ENCODE measurements at regions not wholly inside any gene's neighbourhood (a gene's known extent, or its start where the extent isn't known, plus 50 kb on each side); places are given as distances from the start of the nearest gene placed in this dataset.

DNA sequence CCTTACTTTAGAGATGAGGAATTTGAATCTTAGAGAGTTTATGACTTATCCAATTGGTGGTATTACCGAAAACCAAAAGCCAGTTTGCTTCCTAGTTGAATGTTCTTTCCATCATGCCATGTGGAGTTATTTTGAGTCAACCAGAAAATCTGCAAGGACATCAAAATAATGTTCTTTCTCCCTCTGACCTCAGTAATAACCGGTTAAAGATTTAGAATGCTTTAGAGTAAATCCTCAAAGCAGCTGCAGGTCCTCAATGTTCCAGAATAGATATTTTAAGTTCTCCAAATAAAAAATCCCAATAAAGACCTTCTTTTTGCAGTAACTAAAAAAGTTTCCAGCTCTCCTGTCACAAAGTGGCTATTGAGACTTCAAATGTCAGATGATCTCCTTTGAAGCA lies 396.6 kb downstream of the ADAMTS20 start:
- Histone ChIP-seq H3K4me1 (ENCODE audit: insufficient read depth, low read length) (no peaks in the 10 kb centered on the region), H3K27ac (ENCODE audit: low read depth, low read length) (no peak overlapping the region), H3K79me2 (ENCODE audit: insufficient read depth, low read length) (no peaks in the 10 kb centered on the region), H3K4me3 (ENCODE audit: insufficient read depth, low read depth, low read length) (no peak overlapping the region), H3K9ac (ENCODE audit: low read length) (no peak overlapping the region), H3K36me3 (ENCODE audit: insufficient read depth, low read length) (no peaks in the 10 kb centered on the region), H2AFZ (ENCODE audit: low read depth, low read length) (no peak overlapping the region), H3K27me3 (ENCODE audit: insufficient read depth, low read length) (no peaks in the 10 kb centered on the region), H3K9me3 (ENCODE audit: insufficient read depth, low read depth, low read length) (no peaks in the 10 kb centered on the region), H3K4me2 (ENCODE audit: low read length) (no peak overlapping the region), H4K20me1 (ENCODE audit: insufficient read depth, low read length) (no peaks in the 10 kb centered on the region)
- Mint-ChIP-seq H3K4me1 (ENCODE audit: low read depth, unreplicated experiment) (no peaks in the 10 kb centered on the region), H3K27me3 (ENCODE audit: low read depth, unreplicated experiment) (no peaks in the 10 kb centered on the region), H3K36me3 (ENCODE audit: low read depth, unreplicated experiment) (no peaks in the 10 kb centered on the region), H3K9me3 (ENCODE audit: unreplicated experiment) (no peaks in the 10 kb centered on the region), H3K4me3 (ENCODE audit: unreplicated experiment) (no peak overlapping the region), H3K27ac (ENCODE audit: unreplicated experiment) (no peak overlapping the region)
- FAIRE-seq (no peak), DNase-seq (ENCODE audit: low read depth) (no peak)
- no peak for TF ChIP-seq EZH2 (IDR thresholded peaks at IDR 0.05; ENCODE audit: insufficient read depth, low read length)
- TF ChIP-seq, protein P1, sequence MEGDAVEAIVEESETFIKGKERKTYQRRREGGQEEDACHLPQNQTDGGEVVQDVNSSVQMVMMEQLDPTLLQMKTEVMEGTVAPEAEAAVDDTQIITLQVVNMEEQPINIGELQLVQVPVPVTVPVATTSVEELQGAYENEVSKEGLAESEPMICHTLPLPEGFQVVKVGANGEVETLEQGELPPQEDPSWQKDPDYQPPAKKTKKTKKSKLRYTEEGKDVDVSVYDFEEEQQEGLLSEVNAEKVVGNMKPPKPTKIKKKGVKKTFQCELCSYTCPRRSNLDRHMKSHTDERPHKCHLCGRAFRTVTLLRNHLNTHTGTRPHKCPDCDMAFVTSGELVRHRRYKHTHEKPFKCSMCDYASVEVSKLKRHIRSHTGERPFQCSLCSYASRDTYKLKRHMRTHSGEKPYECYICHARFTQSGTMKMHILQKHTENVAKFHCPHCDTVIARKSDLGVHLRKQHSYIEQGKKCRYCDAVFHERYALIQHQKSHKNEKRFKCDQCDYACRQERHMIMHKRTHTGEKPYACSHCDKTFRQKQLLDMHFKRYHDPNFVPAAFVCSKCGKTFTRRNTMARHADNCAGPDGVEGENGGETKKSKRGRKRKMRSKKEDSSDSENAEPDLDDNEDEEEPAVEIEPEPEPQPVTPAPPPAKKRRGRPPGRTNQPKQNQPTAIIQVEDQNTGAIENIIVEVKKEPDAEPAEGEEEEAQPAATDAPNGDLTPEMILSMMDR (IDR thresholded peaks at IDR 0.05; ENCODE audit: insufficient read depth, low read depth, low read length): no peak

DNA sequence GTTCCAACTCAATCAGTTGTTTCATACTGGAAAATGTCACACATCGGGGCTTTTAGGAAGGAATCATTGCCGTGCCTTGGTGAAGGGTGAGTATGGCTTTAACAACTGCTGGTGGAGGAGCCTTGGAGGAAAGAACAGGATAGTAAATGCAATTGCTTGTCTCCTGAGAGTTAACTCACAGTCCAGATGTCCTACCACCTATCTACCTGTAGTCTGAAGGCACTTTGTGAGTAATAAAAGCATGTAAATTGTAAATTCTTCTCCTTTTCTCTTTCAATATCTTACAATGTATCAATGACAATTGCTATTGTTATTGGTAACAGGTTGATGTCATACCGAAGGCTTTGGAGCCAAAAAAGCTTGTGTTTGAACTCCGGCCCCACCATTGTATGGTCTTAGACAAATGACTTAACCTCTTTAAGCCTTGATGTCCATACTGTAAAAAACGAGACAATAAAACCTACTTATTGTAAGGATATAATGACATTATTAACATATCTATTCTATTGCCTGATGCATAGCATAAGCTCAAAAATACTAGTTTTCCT lies 397.4 kb downstream of the ADAMTS20 start:
- FAIRE-seq (no peak), DNase-seq (ENCODE audit: low read depth) (no peak)
- Histone ChIP-seq H3K4me1 (ENCODE audit: insufficient read depth, low read length) (no peaks in the 10 kb centered on the region), H3K27ac (ENCODE audit: low read depth, low read length) (no peak overlapping the region), H3K9me3 (ENCODE audit: insufficient read depth, low read depth, low read length) (no peaks in the 10 kb centered on the region), H3K36me3 (ENCODE audit: insufficient read depth, low read length) (no peaks in the 10 kb centered on the region), H3K27me3 (ENCODE audit: insufficient read depth, low read length) (no peaks in the 10 kb centered on the region), H3K79me2 (ENCODE audit: insufficient read depth, low read length) (no peaks in the 10 kb centered on the region), H3K4me2 (ENCODE audit: low read length) (no peak overlapping the region), H4K20me1 (ENCODE audit: insufficient read depth, low read length) (no peaks in the 10 kb centered on the region), H2AFZ (ENCODE audit: low read depth, low read length) (no peak overlapping the region), H3K4me3 (ENCODE audit: insufficient read depth, low read depth, low read length) (no peak overlapping the region), H3K9ac (ENCODE audit: low read length) (no peak overlapping the region)
- Mint-ChIP-seq H3K36me3 (ENCODE audit: low read depth, unreplicated experiment) (no peaks in the 10 kb centered on the region), H3K4me3 (ENCODE audit: unreplicated experiment) (no peak overlapping the region), H3K27ac (ENCODE audit: unreplicated experiment) (no peak overlapping the region), H3K9me3 (ENCODE audit: unreplicated experiment) (no peaks in the 10 kb centered on the region), H3K27me3 (ENCODE audit: low read depth, unreplicated experiment) (no peaks in the 10 kb centered on the region), H3K4me1 (ENCODE audit: low read depth, unreplicated experiment) (no peaks in the 10 kb centered on the region)
- no peak for TF ChIP-seq EZH2 (IDR thresholded peaks at IDR 0.05; ENCODE audit: insufficient read depth, low read length)
- TF ChIP-seq, protein P1 (IDR thresholded peaks at IDR 0.05; ENCODE audit: insufficient read depth, low read depth, low read length): no peak

DNA sequence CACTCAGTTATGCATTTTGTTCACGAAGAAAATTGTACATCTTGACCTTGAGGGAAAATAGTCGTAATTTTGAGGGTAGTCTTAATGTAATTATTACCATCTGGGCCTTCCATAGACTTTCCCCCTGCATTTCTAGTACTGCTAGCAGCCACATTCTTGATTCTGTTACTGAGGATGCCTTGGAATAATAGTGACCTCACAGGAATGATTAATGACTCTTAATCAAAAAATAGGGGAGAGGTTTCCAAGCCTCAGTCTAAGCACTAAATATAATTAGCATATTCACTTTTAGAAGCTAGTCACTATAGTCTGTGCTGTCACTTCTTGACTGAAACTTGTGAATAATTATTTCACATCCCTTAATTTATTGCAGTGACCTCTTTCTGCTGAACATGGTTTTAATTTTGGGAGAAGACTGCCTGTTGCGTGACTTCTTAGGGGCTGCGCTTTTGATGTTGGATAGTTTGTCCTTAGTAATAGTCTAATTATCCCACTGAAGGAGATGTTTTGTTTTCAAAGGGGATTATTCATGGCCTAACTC lies 400.5 kb downstream of the ADAMTS20 start:
- H3K4me3 ChIP-seq (ENCODE audit: insufficient read depth, low read depth, low read length): no peak overlapping the region
- H3K79me2 ChIP-seq (ENCODE audit: insufficient read depth, low read length): no peaks in the 10 kb centered on the region
- H3K9me3 ChIP-seq (ENCODE audit: insufficient read depth, low read depth, low read length): no peaks in the 10 kb centered on the region
- H3K36me3 ChIP-seq (ENCODE audit: insufficient read depth, low read length): no peaks in the 10 kb centered on the region
- DNase-seq (ENCODE audit: low read depth): peak; percentile 78
- Mint-ChIP-seq H3K4me3 (ENCODE audit: unreplicated experiment) (no peak overlapping the region), H3K4me1 (ENCODE audit: low read depth, unreplicated experiment) (no peaks in the 10 kb centered on the region), H3K9me3 (ENCODE audit: unreplicated experiment) (no peaks in the 10 kb centered on the region), H3K36me3 (ENCODE audit: low read depth, unreplicated experiment) (no peaks in the 10 kb centered on the region), H3K27me3 (ENCODE audit: low read depth, unreplicated experiment) (no peaks in the 10 kb centered on the region), H3K27ac (ENCODE audit: unreplicated experiment) (no peak overlapping the region)
- no peaks in the 10 kb centered on the region for H3K27me3 ChIP-seq (ENCODE audit: insufficient read depth, low read length)
- no peak overlapping the region for H3K9ac ChIP-seq (ENCODE audit: low read length)
- no peak for FAIRE-seq
- no peak overlapping the region for H3K27ac ChIP-seq (ENCODE audit: low read depth, low read length)
- peak overlapping the region; percentile 10 for H3K4me2 ChIP-seq (ENCODE audit: low read length)
- no peaks in the 10 kb centered on the region for H3K4me1 ChIP-seq (ENCODE audit: insufficient read depth, low read length)
- H2AFZ ChIP-seq (ENCODE audit: low read depth, low read length): no peak overlapping the region
- no peaks in the 10 kb centered on the region for H4K20me1 ChIP-seq (ENCODE audit: insufficient read depth, low read length)
- TF ChIP-seq, protein P1 (IDR thresholded peaks at IDR 0.05; ENCODE audit: insufficient read depth, low read depth, low read length): no peak
- no peak for TF ChIP-seq EZH2 (IDR thresholded peaks at IDR 0.05; ENCODE audit: insufficient read depth, low read length)
